GM19467 (cell line): ENCODE measurements at regions not wholly inside any gene's neighbourhood (a gene's known extent, or its start where the extent isn't known, plus 50 kb on each side); places are given as distances from the start of the nearest gene placed in this dataset.

Source experiments
- ATAC-seq: cut with Tn5 transposase; IDR thresholded peaks from one replicate; pipeline ENCODE4 v1.9.1; 2021; ENCODE audit warnings: mild to moderate bottlenecking, moderate library complexity; ENCODE audit not compliant: unreplicated experiment

- no peak for ATAC-seq
These were observed 119.6 kb upstream of the CNTNAP4 start for GRCh38 chr16:76157629-76158028.

DNA sequence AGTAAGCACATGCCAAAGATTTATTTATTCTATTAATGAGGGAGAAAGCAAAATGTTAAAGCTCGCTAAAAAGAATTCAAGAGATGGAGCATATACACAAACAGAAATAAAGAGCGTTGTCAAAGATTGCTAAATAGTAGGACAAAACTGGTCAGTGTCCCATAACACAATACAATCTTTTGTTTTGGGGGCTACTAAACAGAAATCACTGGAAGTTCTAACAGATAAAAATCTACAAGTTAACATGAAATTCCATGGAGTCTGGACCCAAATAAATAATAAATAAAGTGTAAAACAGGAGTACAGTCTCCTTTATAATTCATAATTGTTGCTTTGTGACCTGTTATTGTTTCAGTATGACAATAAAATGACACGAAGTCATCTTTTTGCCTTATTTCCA, 115.2 kb upstream of the CNTNAP4 start:
- ATAC-seq, result no peak

DNA sequence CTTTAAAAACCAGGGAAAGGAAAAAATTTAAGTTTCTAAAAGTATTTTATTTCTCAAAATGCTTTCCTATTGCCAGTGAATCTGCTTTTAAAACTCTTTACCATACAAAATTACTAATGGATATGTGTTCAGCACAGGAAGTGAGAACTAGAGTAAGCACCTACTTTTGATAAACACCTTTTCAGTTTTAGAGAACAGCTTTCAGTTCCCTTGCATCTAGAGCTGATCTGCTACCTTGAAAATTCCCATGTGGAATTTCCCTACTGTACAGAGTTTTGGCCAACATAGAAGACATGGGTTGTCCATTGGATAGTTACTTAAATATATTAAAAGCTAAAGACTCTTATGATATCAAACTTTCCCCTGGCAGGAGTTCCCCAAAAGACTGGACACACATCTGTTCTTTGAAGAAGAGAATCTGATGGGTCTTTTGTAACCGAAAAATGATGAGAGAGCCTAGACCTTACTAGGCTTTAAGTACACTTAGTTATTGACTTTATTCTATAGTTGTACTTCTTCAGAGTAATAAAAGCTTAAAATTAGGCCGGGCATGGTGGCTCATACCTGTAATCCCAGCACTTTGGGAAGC, 112.1 kb upstream of the CNTNAP4 start:
- ATAC-seq, result no peak

DNA sequence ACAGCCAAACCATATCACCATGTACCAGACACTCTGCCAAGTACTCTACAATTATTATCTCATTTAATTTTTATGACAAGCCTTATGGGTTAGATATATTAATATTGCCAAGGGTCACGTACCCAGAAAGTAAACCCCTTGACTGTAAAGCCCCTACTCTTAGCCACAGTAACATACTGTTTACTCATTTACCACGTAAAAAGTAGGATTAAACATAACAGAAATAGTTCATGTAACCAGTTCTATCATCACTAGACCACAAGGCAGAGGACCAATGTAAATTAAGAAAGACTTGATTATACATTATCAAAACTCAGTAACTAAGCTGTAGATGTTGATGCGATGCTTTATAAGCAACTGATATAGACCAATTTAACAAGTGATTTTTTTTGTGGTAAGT, 101.5 kb upstream of the CNTNAP4 start:
- peak; percentile 41 for ATAC-seq

- ATAC-seq, result peak; percentile 97
These were observed 101.0 kb upstream of the CNTNAP4 start for GRCh38 chr16:76176153-76176552.

DNA sequence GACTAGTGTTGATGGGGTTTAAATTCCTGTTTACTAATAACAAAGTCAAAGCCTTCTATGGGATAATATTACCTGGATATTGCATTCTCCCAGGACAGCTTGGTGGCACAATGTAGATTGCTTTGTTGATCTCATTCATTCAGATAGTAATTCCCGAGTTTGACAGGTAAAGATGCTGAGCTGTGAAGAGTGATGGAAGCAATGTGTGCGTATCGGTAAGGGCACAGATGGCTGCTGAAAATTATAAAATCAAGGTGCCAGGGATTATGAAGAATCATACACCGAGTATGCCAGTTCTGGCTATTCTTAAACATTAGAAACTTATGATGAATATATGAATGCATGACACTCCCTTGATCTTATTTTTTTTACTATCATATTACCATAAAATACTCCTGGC, 100.6 kb upstream of the CNTNAP4 start:
- no peak for ATAC-seq

DNA sequence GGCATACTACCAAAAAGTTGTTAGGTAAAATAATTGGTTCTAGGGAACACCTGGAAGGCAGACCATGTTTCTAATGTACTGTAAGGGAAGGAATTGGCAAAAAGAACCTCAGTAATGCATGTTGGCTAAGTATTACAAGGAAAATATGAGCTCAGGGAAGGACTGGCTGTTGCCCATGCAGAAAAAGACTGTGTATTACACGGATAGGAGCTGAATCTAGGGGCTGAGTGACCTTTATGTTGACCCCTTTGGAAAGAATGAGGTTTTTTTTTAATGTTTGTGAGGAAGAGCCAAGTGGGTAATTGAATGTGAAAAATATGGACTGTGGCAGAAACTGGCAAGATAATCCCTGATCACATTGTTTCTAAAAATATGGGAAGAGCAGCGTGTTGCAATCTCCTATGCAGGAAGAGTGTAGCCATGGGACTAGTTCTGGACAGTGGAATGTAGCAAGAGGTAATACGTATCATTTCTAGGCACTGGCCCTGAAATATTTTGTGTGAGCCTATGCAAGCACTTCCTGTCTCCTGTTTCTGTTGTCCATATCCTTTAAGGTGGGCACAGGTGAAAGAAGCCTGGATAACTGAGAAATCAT, 95.1 kb upstream of the CNTNAP4 start:
- no peak for ATAC-seq

DNA sequence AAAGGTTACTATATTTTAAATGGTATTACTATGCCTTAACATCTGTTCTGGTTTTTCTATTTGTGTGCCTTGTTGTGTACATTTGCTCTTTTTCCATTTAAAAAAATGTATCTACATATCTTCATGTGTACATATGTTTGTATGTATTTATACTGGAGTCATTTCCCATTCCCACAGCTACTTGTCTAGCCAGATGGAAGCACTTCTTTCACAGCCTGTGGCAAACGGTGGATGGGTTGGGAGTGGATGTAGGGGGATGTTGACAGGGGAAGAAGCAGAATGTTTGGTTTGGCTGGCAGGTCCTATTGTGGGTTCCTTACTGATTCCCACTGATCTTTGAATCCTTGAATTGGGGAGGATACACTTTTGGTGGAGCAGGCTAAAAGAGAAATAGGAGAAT, 93.6 kb upstream of the CNTNAP4 start:
- no peak for ATAC-seq

GRCh38 chr16:76190057-76190456, 87.1 kb upstream of the CNTNAP4 start:
- ATAC-seq, result no peak

GRCh38 chr16:76190480-76190879, 86.7 kb upstream of the CNTNAP4 start:
- no peak for ATAC-seq

DNA sequence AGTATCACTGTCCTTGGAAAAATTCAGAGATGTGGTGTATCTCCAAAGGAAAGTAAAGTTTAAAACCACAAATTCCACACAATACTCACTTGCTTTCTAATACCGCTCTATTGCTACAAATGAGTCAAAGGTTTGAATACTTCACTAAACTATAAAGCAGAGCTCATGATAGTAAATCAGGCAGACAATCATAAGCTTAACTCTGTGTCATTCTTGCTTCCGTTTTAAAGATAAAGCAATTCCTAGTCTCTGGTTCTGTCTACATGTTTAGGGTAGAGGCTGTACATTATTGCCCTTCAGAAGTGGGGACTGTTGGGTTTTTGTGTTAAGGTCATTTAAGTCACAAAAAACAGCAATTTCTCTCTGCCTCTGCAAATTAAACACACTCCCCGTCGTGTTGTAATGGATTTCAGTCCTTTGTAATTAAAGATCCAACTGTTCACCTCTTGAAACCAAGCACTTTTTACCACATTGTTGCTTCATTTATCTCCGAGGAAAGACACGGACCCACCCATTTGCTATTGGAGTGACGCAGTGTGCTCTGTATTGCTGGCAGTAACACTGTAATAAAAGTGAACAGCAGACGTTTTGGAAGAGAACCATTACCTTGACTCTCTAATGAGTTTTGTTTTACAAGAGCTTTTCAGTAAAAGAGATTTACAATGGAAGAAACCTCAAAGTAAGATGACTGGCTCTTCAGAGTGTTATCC, 83.1 kb upstream of the CNTNAP4 start:
- ATAC-seq, result no peak

- ATAC-seq, result no peak
These were observed 82.6 kb upstream of the CNTNAP4 start for GRCh38 chr16:76194616-76195015.

GRCh38 chr16:76195056-76195455, 82.1 kb upstream of the CNTNAP4 start:
- ATAC-seq, result no peak

- ATAC-seq, result no peak
These were observed 81.6 kb upstream of the CNTNAP4 start for GRCh38 chr16:76195648-76196047.

- no peak for ATAC-seq
These were observed 79.3 kb upstream of the CNTNAP4 start for GRCh38 chr16:76197900-76198299.

DNA sequence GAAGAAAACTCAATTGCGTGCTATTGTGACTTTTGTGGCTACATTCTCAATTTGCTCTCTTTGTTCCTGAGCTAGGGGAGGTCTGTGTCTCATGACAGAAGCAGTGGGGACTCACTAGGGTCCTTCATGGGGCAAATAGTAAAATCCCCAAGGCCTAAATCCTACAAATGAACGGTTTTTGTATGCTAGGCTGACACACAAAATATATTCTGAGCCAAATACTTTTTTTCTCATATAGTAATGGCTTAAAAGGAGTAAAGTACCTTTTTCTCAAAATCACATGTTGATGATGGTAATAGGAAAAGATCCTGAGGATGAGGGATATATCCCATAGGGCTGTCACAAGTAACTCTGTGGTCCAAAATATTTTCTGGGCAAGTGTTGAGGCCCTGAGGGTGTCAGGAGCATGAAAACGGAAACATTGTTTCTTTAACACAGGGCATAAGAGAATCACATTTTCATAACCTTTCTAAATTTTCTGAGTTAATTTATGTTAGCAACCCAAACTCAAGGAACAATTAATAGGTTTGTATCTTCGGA, 77.5 kb upstream of the CNTNAP4 start:
- no peak for ATAC-seq

- no peak for ATAC-seq
These were observed 75.8 kb upstream of the CNTNAP4 start for GRCh38 chr16:76201385-76201784.

- no peak for ATAC-seq
These were observed 73.0 kb upstream of the CNTNAP4 start for GRCh38 chr16:76204249-76204648.

DNA sequence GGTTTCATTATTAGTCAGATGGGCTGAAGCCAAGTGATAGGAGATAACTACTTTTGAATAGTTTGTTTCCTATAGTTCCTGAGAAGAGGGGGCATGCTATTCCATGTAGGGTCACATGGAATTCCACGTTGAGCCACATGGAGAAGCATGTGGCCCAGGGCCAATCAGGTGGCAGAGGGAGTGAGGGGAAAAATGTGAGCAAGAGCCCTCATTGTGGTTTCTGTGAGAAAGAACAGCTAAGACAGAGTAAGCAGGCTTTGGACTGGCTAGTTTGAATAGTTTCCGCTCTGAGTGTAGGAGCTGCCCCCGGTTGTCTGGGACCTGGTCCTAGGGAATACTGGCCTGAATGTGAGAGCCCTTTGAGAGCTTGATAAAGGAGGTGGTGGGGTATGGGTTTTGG, 69.9 kb upstream of the CNTNAP4 start:
- ATAC-seq, result no peak

- ATAC-seq, result no peak
These were observed 67.0 kb upstream of the CNTNAP4 start for GRCh38 chr16:76210157-76210556.

DNA sequence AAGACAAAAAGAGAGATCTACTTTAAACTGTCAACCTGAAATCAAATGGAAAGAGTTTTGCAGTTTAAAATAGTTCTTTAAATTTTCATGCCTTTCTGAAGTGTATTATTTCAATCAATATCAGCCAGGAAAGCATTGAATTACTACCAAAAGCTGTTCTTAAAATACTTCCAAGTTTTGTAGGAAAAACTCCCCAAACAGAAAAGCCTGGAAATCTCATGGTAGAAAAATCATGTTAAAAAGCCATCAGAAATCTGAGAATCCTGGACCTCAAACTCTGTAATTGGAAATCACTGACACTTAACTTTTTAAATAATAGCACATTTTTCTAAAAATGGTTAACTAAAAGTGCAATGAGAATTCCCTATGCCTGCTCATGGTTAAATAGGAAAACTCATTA, 63.3 kb upstream of the CNTNAP4 start:
- no peak for ATAC-seq

- ATAC-seq, result no peak
These were observed 62.3 kb upstream of the CNTNAP4 start for GRCh38 chr16:76214856-76215255.
